HEK293T (cell line): ENCODE measurements at regions not wholly inside any gene's neighbourhood (a gene's known extent, or its start where the extent isn't known, plus 50 kb on each side); places are given as distances from the start of the nearest gene placed in this dataset.

Source experiments
- ELF4 ChIP-seq: fragments of 450-650 bp; IDR thresholded peaks from 2 replicates; pipeline ENCODE4 v1.6.1; 2017; ENCODE audit warnings: antibody characterized with exemption
- FOXA1 ChIP-seq: fragments of 450-650 bp; IDR thresholded peaks from 2 replicates; pipeline ENCODE4 v1.6.1; 2016; ENCODE audit warnings: mild to moderate bottlenecking
- FOXM1 ChIP-seq: fragments of 450-650 bp; IDR thresholded peaks from 2 replicates; pipeline ENCODE4 v1.6.1; 2017; ENCODE audit warnings: mild to moderate bottlenecking, borderline replicate concordance
- NFRKB ChIP-seq: fragments of 450-650 bp; IDR thresholded peaks from 2 replicates; pipeline ENCODE4 v1.6.1; 2016; ENCODE audit warnings: mild to moderate bottlenecking, moderate library complexity
- PKNOX1 ChIP-seq: fragments of 450-650 bp; IDR thresholded peaks from 2 replicates; pipeline ENCODE4 v1.6.1; 2016
- SP1 ChIP-seq: fragments of 450-650 bp; IDR thresholded peaks from 2 replicates; pipeline ENCODE4 v1.6.1; 2017

- no peak for TF ChIP-seq FOXM1
- no peak for TF ChIP-seq ELF4
- no peak for TF ChIP-seq FOXA1
- TF ChIP-seq PKNOX1, result no peak
- no peak for TF ChIP-seq SP1
- no peak for TF ChIP-seq NFRKB
Observed at GRCh38 chr5:18985171-18985758, 1002.7 kb downstream of the CDH18 start.
